ENCODE measurements at regions not wholly inside any gene's neighbourhood (a gene's known extent, or its start where the extent isn't known, plus 50 kb on each side); places are given as distances from the start of the nearest gene placed in this dataset.

GRCh38 chr1:164504749-164505148 is 54.2 kb upstream of the PBX1 start:
- DNase-seq (ENCODE audit: low read depth in 2 of 2): no peak

Measured in lung microvascular endothelial cell (primary cell).